ENCODE measurements at regions not wholly inside any gene's neighbourhood (a gene's known extent, or its start where the extent isn't known, plus 50 kb on each side); places are given as distances from the start of the nearest gene placed in this dataset.

DNA sequence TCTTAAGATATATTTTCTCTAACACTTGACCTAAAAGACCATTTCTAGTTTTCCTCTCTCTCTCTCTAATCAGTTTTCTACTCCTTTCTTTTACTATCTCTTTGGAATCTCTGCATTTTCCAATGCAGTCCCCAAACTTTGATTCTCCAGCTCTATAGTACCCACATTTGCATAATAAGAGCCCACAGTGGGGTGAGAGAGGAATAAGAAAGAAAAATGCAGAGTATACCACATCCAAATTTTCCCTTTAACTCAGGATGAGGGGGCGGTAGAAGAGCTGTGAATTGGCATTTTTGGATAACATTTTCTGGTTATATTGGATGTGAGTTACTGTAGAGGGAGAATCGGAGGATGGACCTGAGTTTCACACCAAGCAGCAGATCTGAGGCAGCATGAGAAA is 74.4 kb upstream of the SOD3 start:
- DNase-seq: no peak

DNA sequence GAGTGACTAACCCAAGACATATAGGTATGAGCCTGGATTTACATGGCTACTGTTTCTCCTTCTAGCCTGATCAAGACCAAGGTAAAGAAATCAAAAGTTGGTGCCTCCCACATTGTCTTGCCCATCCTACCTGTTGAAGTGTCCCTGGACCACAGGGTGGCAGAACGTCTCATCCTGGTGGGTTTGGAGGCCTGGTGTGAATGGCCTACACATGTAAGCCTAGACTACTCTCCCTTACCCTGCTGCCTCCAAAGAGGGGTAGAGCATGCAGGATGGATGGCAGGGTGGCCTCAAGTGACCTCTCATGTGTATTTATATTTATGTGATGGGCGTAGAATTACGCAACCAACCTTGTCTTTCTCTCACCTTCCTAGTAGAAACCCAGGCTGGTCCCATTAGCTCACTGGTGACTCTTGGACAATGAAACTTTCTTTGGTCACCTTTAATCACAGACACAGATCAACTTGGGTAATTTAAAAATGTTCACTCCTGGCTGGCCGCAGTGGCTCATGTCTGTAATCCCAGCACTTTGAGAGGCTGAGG is 73.3 kb upstream of the SOD3 start:
- DNase-seq: no peak

DNA sequence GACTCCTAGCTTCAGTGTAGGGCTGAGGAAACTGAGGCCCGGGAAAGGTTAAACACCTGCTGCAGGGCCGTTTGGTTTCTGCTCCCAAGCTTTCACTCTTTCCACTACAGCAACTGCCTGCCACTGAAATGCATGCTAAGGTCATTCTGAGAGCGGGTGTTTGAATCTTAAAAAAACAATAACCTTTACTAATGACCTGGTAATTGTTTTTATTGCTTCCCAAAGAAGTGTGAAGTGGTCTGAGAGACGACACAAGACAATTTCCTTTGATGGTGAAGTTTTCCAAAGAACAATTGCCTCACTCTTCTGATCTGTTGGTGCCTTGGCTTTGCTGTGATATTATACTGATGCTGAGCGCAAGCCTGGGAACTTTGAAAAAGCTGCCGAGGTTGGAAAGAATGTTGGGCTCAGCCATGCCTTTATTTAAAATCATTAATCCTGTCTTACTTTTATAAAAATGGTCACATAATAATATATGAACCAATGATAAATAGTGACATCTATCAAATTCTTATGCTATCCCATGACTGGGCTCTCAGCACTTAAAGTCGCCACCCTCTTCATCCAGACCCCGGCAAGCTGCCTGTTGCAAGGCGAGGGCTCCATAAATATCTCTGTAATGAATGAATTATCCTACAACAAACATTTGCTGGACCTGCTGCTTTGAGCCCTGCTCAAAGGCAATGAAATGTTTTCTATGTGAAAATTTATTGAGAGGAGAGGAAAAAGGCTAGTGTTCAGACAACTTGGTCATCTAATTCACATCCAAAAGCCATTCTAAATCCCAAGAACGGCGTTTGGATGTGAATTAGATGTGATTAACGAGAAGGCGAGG is 67.8 kb upstream of the SOD3 start:
- no peak for DNase-seq

DNA sequence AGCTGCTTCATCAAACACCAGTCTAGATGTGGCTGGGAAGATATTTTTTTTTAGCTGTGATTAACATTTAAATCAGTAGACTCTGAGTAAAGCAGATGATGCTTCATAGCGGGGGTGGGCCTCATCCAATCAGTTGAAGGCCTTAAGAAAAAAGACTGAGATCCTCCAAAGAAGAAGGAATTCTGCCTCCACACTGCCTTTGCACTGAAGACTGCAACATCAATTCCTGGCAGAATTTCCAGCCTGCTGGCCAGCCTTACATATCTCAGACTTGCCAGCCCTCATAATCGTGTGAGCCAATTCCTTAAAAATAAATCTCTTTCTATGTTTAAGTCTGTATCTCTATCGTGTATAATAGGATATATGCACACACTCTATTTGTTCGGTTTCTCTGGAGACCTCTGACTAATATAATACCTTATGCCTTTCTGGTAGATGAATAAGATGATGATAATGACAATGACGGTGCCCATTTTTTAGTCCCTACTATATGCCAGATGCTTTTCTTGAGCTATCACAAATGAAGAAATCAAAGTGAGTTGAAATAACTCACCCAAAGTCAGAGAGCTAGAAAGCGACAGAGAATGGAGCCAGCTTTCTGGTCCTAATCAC is 66.1 kb upstream of the SOD3 start:
- no peak for DNase-seq

DNA sequence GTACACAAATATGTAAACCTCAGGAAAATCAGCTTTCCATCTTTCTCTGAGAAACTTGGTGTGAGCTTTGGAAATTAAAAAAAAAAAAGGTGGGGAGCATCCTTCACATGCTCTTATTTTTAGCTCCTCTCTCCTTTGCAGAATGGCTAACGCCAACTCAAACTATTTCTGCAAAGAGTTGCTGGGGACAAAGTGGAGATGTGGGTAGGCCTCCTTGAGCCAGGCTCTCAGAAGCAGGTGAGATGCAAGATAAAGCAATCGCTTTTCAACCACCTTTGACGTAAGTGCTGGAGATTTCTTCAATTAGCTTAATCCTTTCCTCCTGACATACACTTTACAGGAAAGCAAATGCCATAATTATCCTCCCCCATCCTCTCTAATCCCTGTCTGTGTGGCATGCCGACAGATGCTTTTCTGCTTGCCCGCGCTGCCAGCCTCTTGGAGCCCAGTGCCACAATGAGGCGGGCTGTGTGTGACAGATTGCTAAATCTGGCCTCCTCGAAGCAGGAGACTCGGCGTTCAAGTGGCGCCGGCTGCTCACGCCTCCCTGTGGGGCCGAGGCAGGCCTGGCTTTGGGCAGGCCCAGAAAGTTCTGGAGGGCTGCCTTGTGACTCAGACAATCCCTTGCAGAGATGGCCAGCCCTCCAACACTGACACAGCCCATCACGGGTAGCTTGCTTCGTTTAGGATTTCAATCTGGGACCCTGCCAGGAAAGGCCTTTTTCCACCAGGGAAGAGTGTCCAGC is 64.9 kb upstream of the SOD3 start:
- DNase-seq: peak; percentile 18

DNA sequence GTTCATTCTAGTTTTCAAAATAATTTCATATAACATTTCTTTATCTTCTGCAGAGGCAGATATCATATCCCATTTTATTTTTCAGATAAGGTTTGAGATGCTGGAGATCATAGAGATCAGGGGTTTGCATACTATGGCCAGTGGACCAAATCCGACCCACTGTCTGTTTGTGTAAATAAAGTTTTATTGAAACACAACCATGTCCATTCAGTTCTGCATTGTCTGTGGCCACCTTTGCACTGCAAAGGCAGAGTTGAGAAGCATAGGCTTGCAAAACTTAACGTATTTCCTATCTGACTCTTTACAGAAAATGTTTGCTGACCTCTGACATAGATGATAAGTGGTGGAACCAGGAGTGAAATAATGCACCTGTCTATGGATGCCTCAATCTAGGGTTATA is 63.9 kb upstream of the SOD3 start:
- DNase-seq: no peak

DNA sequence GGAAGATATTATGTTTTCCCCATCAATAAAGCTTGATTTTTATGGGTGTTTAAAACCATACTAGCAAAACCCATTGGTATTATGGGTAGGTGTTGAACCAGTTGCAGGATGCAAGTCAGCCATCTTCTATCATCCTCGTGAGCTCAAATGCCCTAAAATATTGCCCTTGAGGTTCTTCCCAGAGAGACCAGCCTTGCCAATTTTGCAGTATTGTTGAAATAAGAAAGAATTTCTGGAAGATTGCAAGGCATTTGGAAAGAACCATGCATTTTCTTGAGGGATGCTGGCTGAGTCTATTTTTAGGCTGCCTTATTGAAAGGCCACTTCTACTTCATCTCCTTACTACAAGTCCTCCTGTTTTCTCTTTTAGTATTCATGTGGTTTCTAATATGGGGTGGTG is 60.9 kb upstream of the SOD3 start:
- DNase-seq: no peak

DNA sequence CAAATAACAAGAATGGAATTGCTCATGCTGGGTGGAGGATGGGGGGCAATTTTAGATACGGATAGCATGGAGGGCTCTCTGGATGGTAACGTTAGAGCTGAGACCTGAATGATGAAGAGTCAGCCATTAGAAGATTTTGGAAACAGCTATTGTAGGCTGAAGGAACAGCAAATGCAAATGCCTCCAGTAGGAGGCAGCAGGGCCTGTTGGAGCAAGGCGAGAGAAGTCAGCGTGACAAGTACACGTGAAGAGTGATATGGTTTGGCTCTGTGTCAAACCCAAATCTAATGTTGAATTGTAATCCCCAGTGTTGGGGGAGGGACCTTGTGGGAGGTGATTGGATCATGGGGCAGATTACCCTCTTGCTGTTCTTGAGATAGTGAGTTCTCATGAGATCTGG is 59.3 kb upstream of the SOD3 start:
- DNase-seq: no peak

DNA sequence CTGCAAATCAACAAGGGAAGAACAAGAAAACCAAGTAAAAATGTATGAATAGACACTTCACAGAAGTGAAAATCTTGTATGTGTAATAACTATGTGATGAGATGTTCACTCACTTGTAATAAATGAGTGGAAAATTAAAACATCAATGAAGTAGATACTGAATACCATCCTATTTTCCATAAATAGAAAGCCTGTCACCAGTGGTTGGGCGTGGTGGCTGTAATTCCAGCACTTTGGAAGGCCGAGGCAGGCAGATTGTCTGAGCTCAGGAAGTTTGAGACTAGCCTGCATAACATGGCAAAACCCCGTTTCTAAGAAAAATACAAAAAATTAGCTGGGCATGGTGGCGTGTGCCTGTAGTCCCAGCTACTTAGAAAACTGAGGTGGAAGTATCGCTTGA is 53.5 kb upstream of the SOD3 start:
- DNase-seq: no peak

DNA sequence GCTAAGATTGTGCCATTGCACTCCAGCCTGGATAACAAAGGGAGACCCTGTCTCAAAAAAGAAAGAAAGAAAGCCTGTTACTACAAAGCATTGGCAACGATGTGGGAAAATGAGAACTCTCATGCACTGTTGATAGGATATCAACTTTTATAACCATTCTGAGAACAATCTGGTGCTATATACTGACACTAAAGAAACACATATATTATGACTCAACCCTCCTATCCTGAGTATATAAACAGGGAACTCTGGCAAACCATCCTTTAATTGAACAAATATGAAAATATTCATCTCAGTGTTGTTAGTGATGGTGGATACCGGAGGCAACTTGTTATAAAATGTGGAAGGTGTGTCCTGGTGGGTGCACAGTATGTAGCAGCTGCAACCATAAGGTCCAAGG is 53.0 kb upstream of the SOD3 start:
- no peak for DNase-seq

DNA sequence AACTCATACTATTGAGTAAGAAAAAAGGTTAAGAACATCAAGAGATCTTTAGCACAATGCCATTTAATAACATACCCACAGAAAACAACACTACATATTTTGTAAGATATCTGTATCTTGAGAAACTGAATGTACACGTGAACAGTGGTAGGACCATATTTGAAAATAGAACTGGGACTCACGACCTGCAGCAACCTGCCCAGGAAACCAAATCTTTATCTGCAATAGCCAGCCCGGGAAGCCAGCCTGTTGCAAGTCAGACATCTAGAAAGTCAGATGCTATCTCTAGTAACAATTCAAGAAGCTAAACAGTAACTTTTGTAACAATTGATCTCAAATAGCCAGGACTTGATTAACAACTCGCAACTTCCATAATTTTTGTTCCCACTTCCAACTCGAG is 52.6 kb upstream of the SOD3 start:
- no peak for DNase-seq

DNA sequence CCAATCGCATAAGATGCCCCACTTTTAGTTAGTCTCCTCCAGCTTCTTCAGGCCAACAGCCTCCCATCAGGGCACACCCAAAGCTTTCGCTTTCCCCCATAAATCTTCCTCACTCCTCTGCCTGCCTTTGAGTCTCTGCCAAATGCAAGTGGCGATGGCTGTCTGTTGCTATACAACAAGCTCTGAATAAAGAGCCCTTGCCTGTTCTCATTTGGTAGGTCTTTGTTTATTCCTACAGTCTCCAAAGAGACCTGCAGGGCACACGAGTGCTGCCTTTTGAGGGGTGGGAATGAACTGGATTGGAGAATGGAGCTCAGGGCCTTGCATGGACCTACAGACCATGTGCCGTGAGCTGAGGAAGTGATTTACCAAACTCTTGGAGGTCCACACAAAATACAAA is 52.2 kb upstream of the SOD3 start:
- no peak for DNase-seq

DNA sequence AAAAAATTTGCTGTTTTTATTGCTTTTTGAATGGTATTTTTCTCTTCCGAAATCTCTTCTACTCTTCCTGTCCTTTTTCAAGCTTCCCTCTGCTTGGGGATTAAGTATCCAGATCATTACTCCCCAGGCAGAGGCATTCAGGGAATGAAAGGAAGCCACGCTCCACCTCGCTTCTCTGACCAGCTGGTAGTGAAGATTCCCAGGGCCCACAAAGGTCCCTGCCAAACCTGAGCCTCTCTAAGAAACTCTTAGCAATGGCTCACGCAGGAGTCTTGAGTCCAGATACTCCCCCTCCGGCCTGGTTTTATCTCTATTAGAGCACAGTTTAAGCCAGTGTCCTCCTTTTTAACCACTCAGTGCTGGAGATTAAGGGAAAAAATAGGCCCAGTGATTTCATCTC is 51.4 kb upstream of the SOD3 start:
- DNase-seq: no peak

DNA sequence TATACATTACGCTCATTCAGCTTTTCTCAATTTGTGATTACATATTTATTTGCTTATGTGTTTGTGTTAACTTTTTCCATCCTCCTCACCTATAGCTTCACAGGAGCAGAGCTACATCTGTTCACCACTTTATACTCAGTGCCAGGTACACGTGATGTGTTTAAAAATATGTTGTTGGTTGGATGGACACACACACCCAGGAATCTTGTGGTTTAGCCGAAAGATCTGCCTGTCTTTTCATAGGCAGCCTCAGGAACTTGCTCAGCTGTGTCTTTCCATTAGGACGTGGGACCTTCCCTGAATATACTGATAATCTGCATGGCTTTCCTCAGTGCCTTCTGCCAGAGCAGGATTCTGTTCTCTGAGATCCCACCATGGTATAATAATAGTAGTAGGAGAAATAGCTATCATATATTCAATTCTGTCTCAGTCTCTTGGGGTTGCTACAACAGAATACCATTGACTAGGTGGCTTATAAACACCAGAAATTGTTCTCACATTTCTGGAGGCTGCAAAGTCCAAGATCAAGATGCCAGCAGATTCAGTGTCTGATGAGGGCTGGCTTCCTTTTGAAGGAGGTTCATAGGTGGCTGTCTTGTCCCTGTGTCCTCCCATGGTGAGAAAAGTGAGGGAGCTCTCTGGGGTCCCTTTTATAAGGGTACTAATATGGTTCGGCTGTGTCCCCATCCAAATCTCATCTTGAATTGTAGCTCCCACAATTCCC is 50.0 kb upstream of the SOD3 start:
- DNase-seq: no peak

Measured in retina (tissue), 1 donor.